IgD-negative memory B cell (primary cell): ENCODE measurements at regions not wholly inside any gene's neighbourhood (a gene's known extent, or its start where the extent isn't known, plus 50 kb on each side); places are given as distances from the start of the nearest gene placed in this dataset.

Experiments used
- H3K27ac Mint-ChIP-seq, 3 donors: one replicate each; pipeline ENCODE4 v1.8.0; 2020 to 2022; ENCODE audit warnings: mild to moderate bottlenecking in 3 of 3, mixed read lengths in 3 of 3, moderate library complexity in 1 of 3
- H3K27me3 Mint-ChIP-seq: one replicate; pipeline ENCODE4 v1.8.0; 2021; ENCODE audit warnings: mixed read lengths
- H3K36me3 Mint-ChIP-seq: one replicate; pipeline ENCODE4 v1.8.0; 2020; ENCODE audit warnings: mild to moderate bottlenecking, mixed read lengths
- H3K4me1 Mint-ChIP-seq, 3 donors: one replicate each; pipeline ENCODE4 v1.8.0; 2020 to 2022; ENCODE audit warnings: mixed read lengths in 3 of 3, mild to moderate bottlenecking in 1 of 3
- H3K4me3 Mint-ChIP-seq, 4 donors: one replicate each; pipeline ENCODE4 v1.8.0; 2020 to 2022; ENCODE audit warnings: mild to moderate bottlenecking in 4 of 4, mixed read lengths in 4 of 4, moderate library complexity in 3 of 4
- H3K9me3 Mint-ChIP-seq, 3 donors: one replicate each; pipeline ENCODE4 v1.8.0; 2020 to 2021; ENCODE audit warnings: mixed read lengths in 3 of 3, mild to moderate bottlenecking in 1 of 3

DNA sequence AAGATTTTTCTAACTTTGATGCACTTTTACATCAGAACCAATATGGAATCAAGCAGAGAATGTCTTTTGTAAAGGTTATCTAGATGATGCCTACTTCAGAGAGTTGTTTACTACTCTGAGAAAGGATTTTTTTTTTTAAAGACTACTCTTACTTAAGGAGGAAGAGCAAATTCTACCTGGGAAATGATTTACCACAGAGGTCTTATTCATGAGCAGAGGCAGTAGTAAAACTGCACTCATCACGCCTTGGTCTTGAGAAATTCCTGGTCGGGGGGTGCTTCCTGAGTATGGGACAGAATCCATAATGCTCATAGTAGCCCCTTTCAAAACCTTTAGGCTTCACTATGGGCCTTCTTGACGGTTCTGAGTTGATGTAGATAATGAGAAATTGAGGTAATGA lies 241.8 kb upstream of the PREP start:
- Mint-ChIP-seq H3K36me3 (no peaks in the 10 kb centered on the region), H3K9me3 (no peaks in the 10 kb centered on the region), H3K27ac (no peak overlapping the region), H3K4me3 (no peak overlapping the region), H3K4me1 (peaks cover 5 to 18% (median 13%) of the 10 kb centered on the region in 3 donors), H3K27me3 (peaks cover 4% of the 10 kb centered on the region)

- H3K27ac Mint-ChIP-seq: no peak overlapping the region
- H3K36me3 Mint-ChIP-seq: no peaks in the 10 kb centered on the region
- peaks cover 5 to 18% (median 13%) of the 10 kb centered on the region in 3 donors for H3K4me1 Mint-ChIP-seq
- peaks cover 4% of the 10 kb centered on the region for H3K27me3 Mint-ChIP-seq
- no peak overlapping the region for H3K4me3 Mint-ChIP-seq
- no peaks in the 10 kb centered on the region for H3K9me3 Mint-ChIP-seq
Measured at GRCh38 chr6:105644073-105644489, 241.2 kb upstream of the PREP start.

- Mint-ChIP-seq H3K4me1 (peaks cover 5 to 12% (median 8%) of the 10 kb centered on the region in 3 donors), H3K27ac (no peak overlapping the region), H3K4me3 (no peak overlapping the region), H3K36me3 (no peaks in the 10 kb centered on the region), H3K9me3 (no peaks in the 10 kb centered on the region), H3K27me3 (peaks cover 3% of the 10 kb centered on the region)
Measured at GRCh38 chr6:105642708-105643107, 239.8 kb upstream of the PREP start.

- H3K9me3 Mint-ChIP-seq: no peaks in the 10 kb centered on the region
- H3K4me1 Mint-ChIP-seq: peaks cover 3 to 10% (median 8%) of the 10 kb centered on the region in 3 donors
- no peak overlapping the region for H3K27ac Mint-ChIP-seq
- peaks cover 1% of the 10 kb centered on the region for H3K27me3 Mint-ChIP-seq
- H3K4me3 Mint-ChIP-seq: no peak overlapping the region
- H3K36me3 Mint-ChIP-seq: no peaks in the 10 kb centered on the region
Measured at GRCh38 chr6:105641504-105641903, 238.6 kb upstream of the PREP start.

DNA sequence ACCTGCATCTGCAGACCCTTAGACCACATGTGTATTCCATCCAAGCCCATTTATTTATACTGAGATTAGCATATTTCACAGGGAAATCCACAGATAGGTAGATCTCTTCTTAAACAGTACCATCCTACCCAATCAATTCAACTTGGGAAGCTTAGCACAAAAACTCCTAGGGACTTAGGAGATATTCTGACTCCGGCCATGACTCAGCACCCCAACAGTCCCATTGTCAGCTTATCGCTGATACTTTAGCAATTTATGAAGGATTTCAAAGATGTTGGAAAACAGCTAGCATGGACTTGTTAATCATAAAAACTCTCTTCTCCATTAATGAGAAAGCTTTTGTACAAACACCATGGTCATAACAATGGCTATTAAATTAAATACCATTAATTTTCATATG lies 236.2 kb upstream of the PREP start:
- no peak overlapping the region for H3K27ac Mint-ChIP-seq
- H3K27me3 Mint-ChIP-seq: no peaks in the 10 kb centered on the region
- H3K4me3 Mint-ChIP-seq: no peak overlapping the region
- no peaks in the 10 kb centered on the region for H3K9me3 Mint-ChIP-seq
- no peaks in the 10 kb centered on the region for H3K36me3 Mint-ChIP-seq
- peaks cover 0 to 1% (median under 1%) of the 10 kb centered on the region in 3 donors for H3K4me1 Mint-ChIP-seq

GRCh38 chr6:105633814-105634213 lies 230.9 kb upstream of the PREP start:
- Mint-ChIP-seq H3K4me3 (no peak overlapping the region), H3K27me3 (peaks cover 12% of the 10 kb centered on the region), H3K4me1 (no peaks in the 10 kb centered on the region), H3K9me3 (peaks cover 3 to 10% (median 8%) of the 10 kb centered on the region in 3 donors), H3K36me3 (no peaks in the 10 kb centered on the region), H3K27ac (no peak overlapping the region)

- Mint-ChIP-seq H3K27ac (no peak overlapping the region), H3K4me3 (no peak overlapping the region), H3K4me1 (no peaks in the 10 kb centered on the region), H3K27me3 (peaks cover 18% of the 10 kb centered on the region), H3K36me3 (no peaks in the 10 kb centered on the region), H3K9me3 (peaks cover 3 to 10% (median 8%) of the 10 kb centered on the region in 3 donors)
Measured at GRCh38 chr6:105628156-105628860, 225.4 kb upstream of the PREP start.

DNA sequence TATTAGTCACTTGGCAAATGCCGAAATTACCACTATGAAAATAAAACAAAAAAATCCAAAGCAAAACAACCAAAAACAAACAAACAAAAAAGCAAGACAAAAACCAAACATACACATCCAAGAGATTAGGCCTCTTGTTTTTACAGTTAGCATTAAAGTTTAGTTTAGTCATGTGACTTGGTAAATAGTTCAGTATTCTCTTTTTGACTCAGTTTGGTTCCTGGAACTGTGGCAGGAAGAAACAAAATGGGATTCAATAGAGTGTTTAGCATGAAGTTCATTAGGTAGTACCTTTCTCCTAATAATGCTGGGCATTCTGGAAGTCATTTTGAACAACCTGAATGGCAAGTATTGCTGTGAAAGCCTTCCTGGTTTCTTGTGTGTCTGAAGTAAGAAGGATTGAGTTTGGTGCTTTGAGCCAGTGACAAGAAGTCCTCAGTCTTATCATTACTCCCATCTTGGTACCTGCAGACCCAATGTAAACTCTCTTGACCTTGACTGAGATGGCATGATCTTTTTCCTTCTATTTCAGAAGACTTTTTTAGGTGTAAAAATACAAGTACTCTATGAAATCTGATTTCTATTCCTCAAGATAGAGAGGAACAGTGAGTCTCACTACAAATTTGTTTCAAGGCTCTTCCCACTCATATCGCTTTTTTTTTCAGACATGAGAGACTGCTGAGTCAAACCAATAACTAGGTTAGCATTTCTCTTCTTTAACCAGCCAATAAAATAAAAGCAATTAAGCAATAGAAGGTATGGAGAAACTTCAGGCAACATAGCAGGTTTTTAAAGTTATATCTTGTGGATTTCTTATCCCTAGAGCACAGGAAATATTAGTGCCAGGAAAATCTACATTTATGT lies 223.6 kb upstream of the PREP start:
- H3K27ac Mint-ChIP-seq: no peak overlapping the region
- H3K4me1 Mint-ChIP-seq: no peaks in the 10 kb centered on the region
- no peaks in the 10 kb centered on the region for H3K36me3 Mint-ChIP-seq
- peaks cover 0 to 8% (median 3%) of the 10 kb centered on the region in 3 donors for H3K9me3 Mint-ChIP-seq
- H3K27me3 Mint-ChIP-seq: peaks cover 15% of the 10 kb centered on the region
- H3K4me3 Mint-ChIP-seq: no peak overlapping the region

GRCh38 chr6:105624021-105624420 lies 221.1 kb upstream of the PREP start:
- peaks cover 6% of the 10 kb centered on the region for H3K27me3 Mint-ChIP-seq
- H3K9me3 Mint-ChIP-seq: no peaks in the 10 kb centered on the region
- no peaks in the 10 kb centered on the region for H3K4me1 Mint-ChIP-seq
- peak overlapping the region in 1 of 3 donors; percentile 32 for H3K27ac Mint-ChIP-seq
- H3K36me3 Mint-ChIP-seq: no peaks in the 10 kb centered on the region
- no peak overlapping the region for H3K4me3 Mint-ChIP-seq

DNA sequence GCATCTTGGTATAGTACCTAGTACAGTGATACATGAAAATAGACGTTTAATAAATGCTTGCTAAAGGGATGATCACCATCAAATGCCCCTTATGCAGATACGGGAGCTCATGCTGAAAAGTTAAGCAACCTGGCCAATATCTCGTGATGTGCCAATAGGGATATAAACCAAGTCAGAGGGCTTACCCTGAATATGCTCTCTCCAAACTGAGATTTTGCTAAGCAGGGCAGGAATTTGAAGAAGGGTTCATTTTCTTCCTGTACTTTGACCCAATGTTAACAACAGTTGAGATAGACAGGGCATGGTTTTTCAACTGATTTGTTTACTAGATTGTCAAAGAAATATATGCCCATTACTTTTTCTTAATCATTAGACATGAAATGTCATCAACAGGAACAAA lies 219.3 kb upstream of the PREP start:
- H3K27ac Mint-ChIP-seq: no peak overlapping the region
- H3K4me3 Mint-ChIP-seq: no peak overlapping the region
- no peaks in the 10 kb centered on the region for H3K36me3 Mint-ChIP-seq
- no peaks in the 10 kb centered on the region for H3K4me1 Mint-ChIP-seq
- no peaks in the 10 kb centered on the region for H3K9me3 Mint-ChIP-seq
- peaks cover 2% of the 10 kb centered on the region for H3K27me3 Mint-ChIP-seq

DNA sequence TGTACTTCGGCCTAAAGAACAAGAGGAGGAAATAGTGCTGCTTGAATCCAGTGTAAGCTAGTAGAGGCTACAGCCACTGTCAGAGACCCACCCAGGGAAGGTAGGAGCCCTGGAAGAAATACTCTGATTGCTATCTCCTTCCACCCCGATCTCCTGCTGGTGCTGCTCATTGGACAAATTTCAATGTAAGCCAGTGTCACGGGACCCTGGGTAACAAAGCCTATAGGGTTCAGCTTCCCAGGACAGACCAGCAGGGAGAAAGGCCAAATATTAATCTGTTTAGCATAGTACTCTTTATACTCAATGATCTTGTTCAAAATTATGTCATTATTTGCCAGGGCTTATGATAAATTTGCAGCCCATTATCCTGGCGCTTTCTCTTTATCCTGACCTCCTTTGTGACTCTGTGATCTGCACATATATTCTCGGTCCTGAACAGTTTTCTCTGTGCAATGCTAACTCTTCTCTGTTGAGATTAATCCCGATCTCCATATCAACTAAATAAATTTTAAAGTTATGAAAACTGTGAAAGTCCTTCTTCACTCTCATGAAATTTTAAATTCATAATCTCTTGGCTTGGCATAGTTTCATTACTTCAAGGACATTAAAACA lies 218.8 kb upstream of the PREP start:
- Mint-ChIP-seq H3K36me3 (no peaks in the 10 kb centered on the region), H3K27me3 (peaks cover 2% of the 10 kb centered on the region), H3K9me3 (no peaks in the 10 kb centered on the region), H3K4me1 (no peaks in the 10 kb centered on the region), H3K27ac (no peak overlapping the region), H3K4me3 (no peak overlapping the region)

DNA sequence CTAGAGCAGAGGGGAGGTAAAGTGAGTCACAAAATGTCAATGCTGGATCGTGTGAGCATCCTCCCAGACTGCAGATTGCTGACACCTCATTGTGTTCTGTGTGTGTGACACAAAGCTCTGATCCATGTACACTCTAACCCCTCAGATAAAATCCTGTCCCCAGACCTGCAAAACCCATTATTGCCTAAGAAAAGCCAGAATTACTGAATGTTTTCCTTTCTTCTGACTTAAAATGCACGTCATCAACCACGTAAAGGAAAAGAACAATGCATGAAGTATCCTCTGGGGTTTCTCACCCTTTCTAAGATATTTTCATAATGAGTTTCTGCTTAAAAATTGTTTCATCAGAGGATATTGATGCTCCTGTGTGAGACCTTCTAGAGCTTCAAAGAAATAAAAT lies 218.0 kb upstream of the PREP start:
- Mint-ChIP-seq H3K27ac (no peak overlapping the region), H3K4me1 (no peaks in the 10 kb centered on the region), H3K9me3 (no peaks in the 10 kb centered on the region), H3K27me3 (no peaks in the 10 kb centered on the region), H3K36me3 (no peaks in the 10 kb centered on the region), H3K4me3 (no peak overlapping the region)

GRCh38 chr6:105619971-105620741 lies 217.3 kb upstream of the PREP start:
- Mint-ChIP-seq H3K27me3 (no peaks in the 10 kb centered on the region), H3K4me1 (no peaks in the 10 kb centered on the region), H3K4me3 (no peak overlapping the region), H3K36me3 (no peaks in the 10 kb centered on the region), H3K27ac (no peak overlapping the region), H3K9me3 (peaks cover 0 to 3% (median 0%) of the 10 kb centered on the region in 3 donors)

- H3K27me3 Mint-ChIP-seq: no peaks in the 10 kb centered on the region
- H3K4me1 Mint-ChIP-seq: no peaks in the 10 kb centered on the region
- no peak overlapping the region for H3K27ac Mint-ChIP-seq
- H3K9me3 Mint-ChIP-seq: peaks cover 2 to 10% (median 2%) of the 10 kb centered on the region in 3 donors
- no peak overlapping the region for H3K4me3 Mint-ChIP-seq
- H3K36me3 Mint-ChIP-seq: no peaks in the 10 kb centered on the region
Measured at GRCh38 chr6:105618247-105618646, 215.4 kb upstream of the PREP start.

- Mint-ChIP-seq H3K27me3 (no peaks in the 10 kb centered on the region), H3K9me3 (peaks cover 2 to 10% (median 2%) of the 10 kb centered on the region in 3 donors), H3K4me1 (no peaks in the 10 kb centered on the region), H3K27ac (no peak overlapping the region), H3K36me3 (no peaks in the 10 kb centered on the region), H3K4me3 (no peak overlapping the region)
Measured at GRCh38 chr6:105616521-105616920, 213.6 kb upstream of the PREP start.
